ENCODE measurements at regions not wholly inside any gene's neighbourhood (a gene's known extent, or its start where the extent isn't known, plus 50 kb on each side); places are given as distances from the start of the nearest gene placed in this dataset.
"Not testable (repeated sequence)": the region's sequence is repeated elsewhere in the genome, so short reads cannot be mapped to it uniquely, and the experiment has no call there.

- not testable (repeated sequence) for DNase-seq (ENCODE audit: low read depth in 2 of 2)
Observed at GRCh38 chr10:46645110-46645509, 66.2 kb downstream of the SYT15 start.

- not testable (repeated sequence) for DNase-seq (ENCODE audit: low read depth in 2 of 2)
Observed at GRCh38 chr10:46646132-46646531, 67.2 kb downstream of the SYT15 start.

- not testable (repeated sequence) for DNase-seq (ENCODE audit: low read depth in 2 of 2)
Observed at GRCh38 chr10:46650967-46651366, 72.0 kb downstream of the SYT15 start.

- not testable (repeated sequence) for DNase-seq (ENCODE audit: low read depth in 2 of 2)
Observed at GRCh38 chr10:46657437-46657836, 78.5 kb downstream of the SYT15 start.

GRCh38 chr10:46660027-46660834, 81.3 kb downstream of the SYT15 start:
- DNase-seq (ENCODE audit: low read depth in 2 of 2), result not testable (repeated sequence)

- DNase-seq (ENCODE audit: low read depth in 2 of 2), result not testable (repeated sequence)
Observed at GRCh38 chr10:46660835-46661164, 81.9 kb downstream of the SYT15 start.

GRCh38 chr10:46665536-46665935, 86.6 kb downstream of the SYT15 start:
- DNase-seq (ENCODE audit: low read depth in 2 of 2), result not testable (repeated sequence)

- not testable (repeated sequence) for DNase-seq (ENCODE audit: low read depth in 2 of 2)
Observed at GRCh38 chr10:46668357-46668997, 89.5 kb downstream of the SYT15 start.

GRCh38 chr10:46677836-46678435, 99.0 kb downstream of the SYT15 start:
- DNase-seq (ENCODE audit: low read depth in 2 of 2), result not testable (repeated sequence)

- not testable (repeated sequence) for DNase-seq (ENCODE audit: low read depth in 2 of 2)
Observed at GRCh38 chr10:46691397-46691796, 112.5 kb downstream of the SYT15 start.

GRCh38 chr10:46693218-46693617, 114.3 kb downstream of the SYT15 start:
- not testable (repeated sequence) for DNase-seq (ENCODE audit: low read depth in 2 of 2)

GRCh38 chr10:46717264-46717663, 138.3 kb downstream of the SYT15 start:
- not testable (repeated sequence) for DNase-seq (ENCODE audit: low read depth in 2 of 2)

- DNase-seq (ENCODE audit: low read depth in 2 of 2), result not testable (repeated sequence)
Observed at GRCh38 chr10:46718014-46718413, 139.1 kb downstream of the SYT15 start.

- peak; percentile 3 to 6 for DNase-seq (ENCODE audit: low read depth in 2 of 2)
Observed at GRCh38 chr10:46720386-46720785, 141.5 kb downstream of the SYT15 start.

- not testable (repeated sequence) for DNase-seq (ENCODE audit: low read depth in 2 of 2)
Observed at GRCh38 chr10:46720811-46721518, 142.0 kb downstream of the SYT15 start.

- DNase-seq (ENCODE audit: low read depth in 2 of 2), result not testable (repeated sequence)
Observed at GRCh38 chr10:46724258-46724657, 145.3 kb downstream of the SYT15 start.

GRCh38 chr10:46728359-46728758, 149.4 kb downstream of the SYT15 start:
- not testable (repeated sequence) for DNase-seq (ENCODE audit: low read depth in 2 of 2)

- not testable (repeated sequence) for DNase-seq (ENCODE audit: low read depth in 2 of 2)
Observed at GRCh38 chr10:46730729-46731128, 151.8 kb downstream of the SYT15 start.

GRCh38 chr10:46733635-46734261, 154.8 kb downstream of the SYT15 start:
- not testable (repeated sequence) for DNase-seq (ENCODE audit: low read depth in 2 of 2)

GRCh38 chr10:46734262-46734642, 155.3 kb downstream of the SYT15 start:
- DNase-seq (ENCODE audit: low read depth in 2 of 2), result not testable (repeated sequence)

- DNase-seq (ENCODE audit: low read depth in 2 of 2), result not testable (repeated sequence)
Observed at GRCh38 chr10:46739919-46740318, 161.0 kb downstream of the SYT15 start.

All from lung microvascular endothelial cell (primary cell).